ENCODE measurements at regions not wholly inside any gene's neighbourhood (a gene's known extent, or its start where the extent isn't known, plus 50 kb on each side); places are given as distances from the start of the nearest gene placed in this dataset.

GRCh38 chr2:8574196-8575037 lies 107.4 kb upstream of the ID2 start:
- in situ Hi-C loops (cut with MboI; ENCODE audit: low sequenced_read_pairs) = no loop called here

DNA sequence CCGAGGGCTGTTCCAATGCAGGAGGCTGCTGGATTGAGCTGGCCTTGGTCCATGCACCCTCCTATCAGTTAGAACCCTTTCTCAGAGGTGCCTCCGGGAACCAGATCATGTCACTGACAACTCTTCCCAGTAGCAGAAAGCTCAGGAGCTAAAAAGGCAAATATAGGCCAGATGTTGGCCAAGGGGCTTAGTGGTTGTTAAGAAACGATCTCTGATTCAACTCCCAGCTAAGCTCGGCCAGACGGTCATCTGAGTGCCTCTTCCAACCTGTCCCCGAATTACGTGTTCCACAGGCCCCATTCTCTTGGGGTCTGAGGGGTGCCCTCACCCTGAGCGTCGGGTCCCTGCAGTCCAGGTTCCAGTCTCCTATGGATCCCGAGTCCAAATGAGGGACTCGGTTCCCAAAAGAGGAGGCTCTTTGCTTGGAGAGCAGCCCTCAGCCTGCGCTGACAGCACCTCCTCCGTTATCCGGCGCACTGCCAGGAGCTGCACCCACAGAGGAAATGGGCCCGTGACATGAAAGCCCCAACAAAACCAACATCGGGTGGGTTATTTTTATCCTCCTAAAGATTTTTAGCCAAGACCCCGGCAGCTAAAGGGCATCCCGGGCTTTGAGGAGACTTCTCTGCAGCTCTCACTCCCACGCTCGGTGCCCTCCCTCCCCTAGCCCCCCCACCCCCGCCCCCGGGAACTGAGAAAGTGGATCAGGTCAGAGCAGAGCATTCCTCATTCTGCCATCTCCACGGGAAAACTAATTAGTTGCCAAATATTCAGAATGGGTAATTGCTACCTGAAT lies 106.6 kb upstream of the ID2 start:
- in situ Hi-C loops (cut with MboI; ENCODE audit: low sequenced_read_pairs) = no loop called here

DNA sequence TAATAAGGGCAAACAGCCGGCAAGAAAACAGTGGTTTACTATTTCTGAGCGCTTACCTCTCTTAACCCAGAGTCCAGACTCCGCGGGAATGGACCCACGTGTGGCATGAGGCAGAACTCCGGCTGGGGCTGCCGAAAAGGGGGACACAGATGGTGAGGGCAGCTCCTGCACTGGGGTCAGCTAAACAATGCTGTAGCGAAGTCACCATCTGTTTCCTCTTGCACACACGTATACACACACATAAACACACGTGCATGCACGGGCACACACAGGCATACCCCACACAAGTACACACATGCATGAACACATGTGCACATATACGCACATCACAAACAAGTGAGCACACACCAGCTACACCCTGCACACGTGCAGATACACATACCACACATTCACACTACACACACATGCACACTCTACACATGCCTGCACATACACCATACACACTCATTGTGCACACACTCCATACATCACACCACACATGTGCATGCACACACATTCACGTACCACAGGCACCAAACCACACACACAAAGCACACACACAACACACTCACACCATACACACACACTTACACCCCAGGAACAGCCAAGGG lies 105.9 kb upstream of the ID2 start:
- in situ Hi-C loops (cut with MboI; ENCODE audit: low sequenced_read_pairs) = no loop called here

GRCh38 chr2:8576525-8577167 lies 105.2 kb upstream of the ID2 start:
- in situ Hi-C loops (cut with MboI; ENCODE audit: low sequenced_read_pairs) = no loop called here

DNA sequence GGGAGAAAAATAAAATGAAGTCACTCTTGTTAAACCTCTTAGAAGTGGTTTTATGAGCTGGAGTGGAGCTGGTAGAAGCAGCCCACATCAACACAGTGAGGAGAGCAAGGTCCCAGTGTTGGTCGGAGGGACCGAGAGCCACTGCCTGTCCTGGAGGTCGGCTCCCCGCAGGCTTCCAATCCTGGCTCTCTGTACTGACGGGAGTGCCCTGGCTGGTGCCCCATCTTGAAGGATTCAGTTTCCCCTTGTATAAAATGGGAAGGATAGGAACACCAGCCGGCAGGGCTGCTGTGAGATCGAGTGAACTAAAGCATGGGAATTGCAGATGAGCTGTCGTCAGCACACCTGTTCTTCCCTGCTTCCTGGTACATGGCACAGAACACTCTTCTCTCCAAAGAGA lies 104.3 kb upstream of the ID2 start:
- in situ Hi-C loops (cut with MboI; ENCODE audit: low sequenced_read_pairs) = no loop called here

GRCh38 chr2:8578335-8579244 lies 103.3 kb upstream of the ID2 start:
- in situ Hi-C loops (cut with MboI; ENCODE audit: low sequenced_read_pairs) = no loop called here

- in situ Hi-C loops (cut with MboI; ENCODE audit: low sequenced_read_pairs) = no loop called here
Observed at GRCh38 chr2:8579485-8580085, 102.3 kb upstream of the ID2 start.

GRCh38 chr2:8580316-8581233 lies 101.3 kb upstream of the ID2 start:
- in situ Hi-C loops (cut with MboI; ENCODE audit: low sequenced_read_pairs) = no loop called here

DNA sequence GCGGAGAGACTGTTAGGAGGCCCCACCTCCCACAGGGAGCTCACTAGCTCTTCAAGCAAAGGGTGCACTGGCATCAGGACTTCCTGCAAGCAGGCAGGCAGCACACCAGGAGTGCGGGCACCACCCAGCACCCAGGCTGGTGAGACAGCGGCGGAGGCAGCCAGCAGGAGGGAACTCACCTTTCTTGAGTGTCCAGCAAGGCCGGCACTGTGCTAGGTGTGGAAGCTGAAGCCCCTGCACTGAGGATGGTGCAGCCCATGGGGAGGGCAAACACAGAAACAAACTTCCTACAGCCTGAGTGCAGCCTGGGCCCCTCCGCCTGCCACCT lies 100.7 kb upstream of the ID2 start:
- in situ Hi-C loops (cut with MboI; ENCODE audit: low sequenced_read_pairs) = no loop called here

GRCh38 chr2:8581601-8582041 lies 100.2 kb upstream of the ID2 start:
- in situ Hi-C loops (cut with MboI; ENCODE audit: low sequenced_read_pairs) = no loop called here

DNA sequence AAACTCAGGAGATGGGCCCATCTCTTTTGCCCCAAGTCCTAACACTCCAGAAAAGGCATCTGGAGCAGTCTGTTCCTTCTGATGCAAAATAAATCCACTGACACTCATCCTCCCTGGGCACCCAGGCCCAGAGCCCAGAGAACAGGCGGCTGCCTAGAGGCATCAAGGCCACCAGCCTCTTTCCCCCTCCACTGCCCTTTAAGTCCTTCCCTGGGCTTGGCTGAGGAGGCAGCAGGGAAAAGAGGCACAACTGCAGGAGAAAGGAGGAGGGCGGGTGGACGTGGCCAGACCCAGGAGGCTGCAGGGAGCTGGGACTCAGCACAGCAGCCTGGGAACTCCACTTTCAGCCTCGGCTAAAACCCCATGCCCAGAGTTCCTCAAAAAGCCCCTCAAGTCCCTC lies 99.7 kb upstream of the ID2 start:
- in situ Hi-C loops (cut with MboI; ENCODE audit: low sequenced_read_pairs) = no loop called here

GRCh38 chr2:8582651-8583399 lies 99.0 kb upstream of the ID2 start:
- in situ Hi-C loops (cut with MboI; ENCODE audit: low sequenced_read_pairs) = no loop called here

GRCh38 chr2:8583400-8584173 lies 98.3 kb upstream of the ID2 start:
- in situ Hi-C loops (cut with MboI; ENCODE audit: low sequenced_read_pairs) = no loop called here

- in situ Hi-C loops (cut with MboI; ENCODE audit: low sequenced_read_pairs) = no loop called here
Observed at GRCh38 chr2:8584174-8585066, 97.4 kb upstream of the ID2 start.

- in situ Hi-C loops (cut with MboI; ENCODE audit: low sequenced_read_pairs) = no loop called here
Observed at GRCh38 chr2:8586457-8587051, 95.3 kb upstream of the ID2 start.

GRCh38 chr2:8587251-8587791 lies 94.5 kb upstream of the ID2 start:
- in situ Hi-C loops (cut with MboI; ENCODE audit: low sequenced_read_pairs) = no loop called here
